Fibroblast of the aortic adventitia (primary cell): ENCODE measurements at regions not wholly inside any gene's neighbourhood (a gene's known extent, or its start where the extent isn't known, plus 50 kb on each side); places are given as distances from the start of the nearest gene placed in this dataset. TPM values are rescaled to one million over a fixed set of nuclear protein-coding genes. Genes with fewer than 3 reads are reported as not detected.
"Not testable (repeated sequence)": the region's sequence is repeated elsewhere in the genome, so short reads cannot be mapped to it uniquely, and the experiment has no call there.

ENCODE experiments used
- DNase-seq: peaks from one replicate; pipeline ENCODE4 v3.0.0-alpha.2; 2010; ENCODE audit warnings: low read depth
- H3K4me3 ChIP-seq: 2 replicates; pipeline ENCODE4 v1.5.1; 2011; ENCODE audit warnings: low read depth, mild to moderate bottlenecking, control low read depth, low read length, moderate library complexity
- CTCF ChIP-seq: IDR thresholded peaks from 2 replicates; pipeline ENCODE4 v1.5.1; 2011; ENCODE audit warnings: mild to moderate bottlenecking, low read length, control low read depth, inconsistent platforms; ENCODE audit not compliant: insufficient read depth
- small RNA-seq: library from RNA; depleted of rRNA; stranded (forward); fragments of <200 nt; gene quantifications from one replicate; pipeline ENCODE3, GENCODE V24; 2012

- no peak for TF ChIP-seq CTCF
- no peak overlapping the region for H3K4me3 ChIP-seq
- DNase-seq = no peak
Measured at GRCh38 chrX:3787856-3788255, 74.4 kb upstream of the PRKX start.

GRCh38 chrX:3785822-3786221 lies 72.4 kb upstream of the PRKX start:
- DNase-seq, H3K4me3 ChIP-seq: not testable (repeated sequence)

- no peak for DNase-seq
- TF ChIP-seq CTCF = no peak
- H3K4me3 ChIP-seq = no peak overlapping the region
Measured at GRCh38 chrX:3780564-3780963, 67.1 kb upstream of the PRKX start.

- H3K4me3 ChIP-seq = no peak overlapping the region
- TF ChIP-seq CTCF = no peak
- DNase-seq = no peak
Measured at GRCh38 chrX:3779546-3779945, 66.1 kb upstream of the PRKX start.

GRCh38 chrX:3777416-3777815 lies 64.0 kb upstream of the PRKX start:
- DNase-seq = no peak
- no peak for TF ChIP-seq CTCF
- no peak overlapping the region for H3K4me3 ChIP-seq

- DNase-seq = no peak
- no peak overlapping the region for H3K4me3 ChIP-seq
- TF ChIP-seq CTCF = no peak
Measured at GRCh38 chrX:3771766-3772165, 58.3 kb upstream of the PRKX start.

GRCh38 chrX:3768881-3769280 lies 55.4 kb upstream of the PRKX start:
- no peak overlapping the region for H3K4me3 ChIP-seq
- no peak for DNase-seq
- TF ChIP-seq CTCF = no peak

Small RNA genes lying in the stretch of these regions (small RNA-seq; reads per million reads assigned to genes)
- not detected for gene RF00401
